Fibroblast of villous mesenchyme (primary cell): ENCODE measurements at regions not wholly inside any gene's neighbourhood (a gene's known extent, or its start where the extent isn't known, plus 50 kb on each side); places are given as distances from the start of the nearest gene placed in this dataset.

Experiments
- DNase-seq: peaks from one replicate; pipeline ENCODE4 v3.0.0-alpha.2; 2010; ENCODE audit warnings: low read depth
- H3K4me3 ChIP-seq: 2 replicates; pipeline ENCODE4 v1.5.1; 2011; ENCODE audit warnings: low read depth, mild to moderate bottlenecking, low read length
- TF ChIP-seq, protein P1 (sequence below): IDR thresholded peaks from 2 replicates; pipeline ENCODE4 v1.5.1; 2012; ENCODE audit warnings: low read depth, mild to moderate bottlenecking, low read length; ENCODE audit not compliant: insufficient read depth

- H3K4me3 ChIP-seq, result no peak overlapping the region
- TF ChIP-seq, protein P1, sequence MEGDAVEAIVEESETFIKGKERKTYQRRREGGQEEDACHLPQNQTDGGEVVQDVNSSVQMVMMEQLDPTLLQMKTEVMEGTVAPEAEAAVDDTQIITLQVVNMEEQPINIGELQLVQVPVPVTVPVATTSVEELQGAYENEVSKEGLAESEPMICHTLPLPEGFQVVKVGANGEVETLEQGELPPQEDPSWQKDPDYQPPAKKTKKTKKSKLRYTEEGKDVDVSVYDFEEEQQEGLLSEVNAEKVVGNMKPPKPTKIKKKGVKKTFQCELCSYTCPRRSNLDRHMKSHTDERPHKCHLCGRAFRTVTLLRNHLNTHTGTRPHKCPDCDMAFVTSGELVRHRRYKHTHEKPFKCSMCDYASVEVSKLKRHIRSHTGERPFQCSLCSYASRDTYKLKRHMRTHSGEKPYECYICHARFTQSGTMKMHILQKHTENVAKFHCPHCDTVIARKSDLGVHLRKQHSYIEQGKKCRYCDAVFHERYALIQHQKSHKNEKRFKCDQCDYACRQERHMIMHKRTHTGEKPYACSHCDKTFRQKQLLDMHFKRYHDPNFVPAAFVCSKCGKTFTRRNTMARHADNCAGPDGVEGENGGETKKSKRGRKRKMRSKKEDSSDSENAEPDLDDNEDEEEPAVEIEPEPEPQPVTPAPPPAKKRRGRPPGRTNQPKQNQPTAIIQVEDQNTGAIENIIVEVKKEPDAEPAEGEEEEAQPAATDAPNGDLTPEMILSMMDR, result no peak
- DNase-seq, result no peak
These were observed 384.2 kb upstream of the MYT1L start for GRCh38 chr2:2715036-2715818.

GRCh38 chr2:2714408-2714807, 383.3 kb upstream of the MYT1L start:
- TF ChIP-seq, protein P1, result no peak
- H3K4me3 ChIP-seq, result no peak overlapping the region
- no peak for DNase-seq

DNA sequence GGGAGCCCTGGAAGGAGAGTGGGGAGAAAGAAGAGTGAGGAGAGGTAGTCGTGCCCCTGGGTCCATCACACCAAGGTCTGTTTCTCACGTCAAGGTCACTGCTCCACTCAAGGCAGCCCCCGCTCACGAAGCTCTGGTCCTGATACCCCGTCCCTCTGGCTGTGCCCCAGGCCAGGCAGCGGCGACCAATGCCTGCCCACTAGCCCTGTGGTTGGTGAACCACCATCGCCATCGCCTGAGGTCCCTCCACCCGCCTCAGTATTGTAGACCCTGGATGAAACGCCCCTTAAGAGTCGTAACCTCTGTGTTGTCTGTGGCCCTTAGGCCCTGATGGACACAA, 378.3 kb upstream of the MYT1L start:
- no peak for DNase-seq
- TF ChIP-seq, protein P1, result no peak
- H3K4me3 ChIP-seq, result no peak overlapping the region

DNA sequence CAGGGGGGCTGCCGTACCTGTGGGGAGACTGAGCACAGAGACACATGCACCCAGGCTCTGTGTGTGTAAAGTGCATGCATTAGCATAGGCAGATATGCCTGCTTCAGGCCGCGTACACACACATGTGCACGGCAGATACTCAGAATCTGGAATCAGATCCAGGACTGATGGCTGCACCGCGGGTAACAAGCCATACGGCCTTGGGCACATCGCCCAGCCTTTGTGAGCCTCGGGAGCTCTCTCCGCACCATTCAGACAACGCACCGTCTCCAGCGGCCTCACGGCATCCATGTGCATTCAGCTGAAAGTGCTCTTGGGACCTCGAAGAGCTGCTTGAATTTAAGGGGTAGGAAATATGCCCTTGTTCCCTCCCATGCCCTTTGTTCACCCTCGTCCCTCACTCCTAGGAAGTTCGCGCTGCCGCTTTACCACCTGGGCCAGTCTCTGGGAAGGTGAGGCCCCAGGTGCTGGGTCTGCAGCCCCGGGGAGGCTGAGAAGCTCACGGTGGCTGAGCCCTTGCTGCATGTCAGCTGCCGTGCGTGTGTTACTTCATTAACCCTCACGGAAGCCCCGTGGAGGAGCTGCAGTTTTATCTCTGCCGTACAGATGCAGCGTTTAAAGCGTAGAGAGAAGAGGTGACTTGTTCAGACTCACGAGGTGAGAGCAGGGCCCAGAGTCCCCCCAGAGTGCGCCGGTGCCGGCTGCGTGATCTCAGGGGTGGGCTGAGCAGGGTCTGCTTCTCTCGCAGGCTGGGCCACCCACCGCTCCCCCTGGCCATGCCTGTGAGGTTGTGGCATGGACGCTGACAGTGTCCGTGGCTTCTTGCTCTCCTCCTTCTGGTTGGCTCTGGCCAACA, 377.7 kb upstream of the MYT1L start:
- H3K4me3 ChIP-seq, result no peak overlapping the region
- TF ChIP-seq, protein P1, result no peak
- no peak for DNase-seq

DNA sequence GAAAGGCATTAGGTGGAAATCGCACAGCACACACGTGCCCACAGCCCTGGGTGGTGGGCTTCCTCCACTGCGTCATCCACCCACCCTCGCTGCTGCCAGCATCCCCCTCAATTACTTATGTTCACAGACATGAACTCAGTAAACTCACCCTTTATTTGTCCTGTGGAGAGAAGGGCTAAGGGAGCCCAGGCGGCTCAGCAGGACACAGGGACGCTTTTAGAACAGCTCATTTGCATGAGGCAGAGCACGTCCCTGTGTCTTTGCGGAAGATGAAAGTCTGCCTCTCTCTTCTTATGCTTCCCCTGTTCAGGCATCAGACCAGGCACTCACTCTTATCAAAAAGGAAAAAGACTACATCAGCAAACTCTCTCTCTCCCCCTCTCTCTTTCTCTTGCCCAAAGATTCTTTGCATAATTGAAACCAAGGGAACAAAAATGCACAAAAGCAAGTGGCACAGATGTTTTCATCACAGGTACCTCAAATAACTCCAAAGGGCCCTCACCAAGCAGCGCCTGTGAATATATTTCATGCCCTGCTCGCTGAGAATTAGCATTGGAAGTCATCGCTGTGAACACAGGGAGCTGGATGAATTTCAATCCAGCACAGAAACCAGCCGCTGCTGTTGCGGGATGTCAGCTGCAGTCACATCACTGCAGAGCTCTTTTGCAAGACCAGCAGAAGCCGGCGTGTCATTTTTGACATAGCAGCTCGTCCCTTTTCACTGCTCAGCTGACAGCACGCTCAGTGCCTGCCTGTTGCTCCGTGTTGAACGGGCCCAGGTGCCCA, 376.3 kb upstream of the MYT1L start:
- TF ChIP-seq, protein P1, result no peak
- H3K4me3 ChIP-seq, result no peak overlapping the region
- no peak for DNase-seq

GRCh38 chr2:2706306-2706705, 375.2 kb upstream of the MYT1L start:
- TF ChIP-seq, protein P1, result no peak
- no peak for DNase-seq
- H3K4me3 ChIP-seq, result no peak overlapping the region
